ENCODE measurements at regions not wholly inside any gene's neighbourhood (a gene's known extent, or its start where the extent isn't known, plus 50 kb on each side); places are given as distances from the start of the nearest gene placed in this dataset.

DNA sequence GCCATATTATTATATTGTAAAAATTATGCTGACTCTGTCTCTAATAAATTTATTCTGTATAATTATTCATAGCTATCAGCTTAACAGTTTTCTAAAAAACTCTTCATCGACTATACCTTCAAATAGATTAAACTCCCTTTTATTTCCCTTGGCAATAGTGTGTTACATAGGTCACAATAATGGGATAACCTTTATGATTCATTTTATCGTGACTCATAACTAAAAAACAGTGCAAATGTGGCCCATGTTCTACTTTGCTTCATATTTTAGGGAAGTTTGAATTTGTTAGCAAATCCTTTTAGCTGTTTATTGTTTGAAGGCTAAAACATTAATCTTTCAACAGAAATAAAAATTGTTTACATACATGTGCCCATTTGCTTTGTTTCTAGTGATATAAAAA, 783.2 kb upstream of the CDH2 start:
- no peaks in the 10 kb centered on the region for H3K4me1 ChIP-seq
- H3K9me3 ChIP-seq = no peaks in the 10 kb centered on the region
- H3K4me3 ChIP-seq = no peak overlapping the region
- DNase-seq = no peak
- H3K27ac ChIP-seq = no peak overlapping the region
- H3K27me3 ChIP-seq = no peaks in the 10 kb centered on the region
- intact Hi-C loops (cut with DNase I; ENCODE audit: low total_unique reads) = no loop called here
- no peak for TF ChIP-seq POLR2A (IDR thresholded peaks at IDR 0.05)
- TF ChIP-seq, protein P1, sequence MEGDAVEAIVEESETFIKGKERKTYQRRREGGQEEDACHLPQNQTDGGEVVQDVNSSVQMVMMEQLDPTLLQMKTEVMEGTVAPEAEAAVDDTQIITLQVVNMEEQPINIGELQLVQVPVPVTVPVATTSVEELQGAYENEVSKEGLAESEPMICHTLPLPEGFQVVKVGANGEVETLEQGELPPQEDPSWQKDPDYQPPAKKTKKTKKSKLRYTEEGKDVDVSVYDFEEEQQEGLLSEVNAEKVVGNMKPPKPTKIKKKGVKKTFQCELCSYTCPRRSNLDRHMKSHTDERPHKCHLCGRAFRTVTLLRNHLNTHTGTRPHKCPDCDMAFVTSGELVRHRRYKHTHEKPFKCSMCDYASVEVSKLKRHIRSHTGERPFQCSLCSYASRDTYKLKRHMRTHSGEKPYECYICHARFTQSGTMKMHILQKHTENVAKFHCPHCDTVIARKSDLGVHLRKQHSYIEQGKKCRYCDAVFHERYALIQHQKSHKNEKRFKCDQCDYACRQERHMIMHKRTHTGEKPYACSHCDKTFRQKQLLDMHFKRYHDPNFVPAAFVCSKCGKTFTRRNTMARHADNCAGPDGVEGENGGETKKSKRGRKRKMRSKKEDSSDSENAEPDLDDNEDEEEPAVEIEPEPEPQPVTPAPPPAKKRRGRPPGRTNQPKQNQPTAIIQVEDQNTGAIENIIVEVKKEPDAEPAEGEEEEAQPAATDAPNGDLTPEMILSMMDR (IDR thresholded peaks at IDR 0.05) = no peak
- no peaks in the 10 kb centered on the region for H3K36me3 ChIP-seq

DNA sequence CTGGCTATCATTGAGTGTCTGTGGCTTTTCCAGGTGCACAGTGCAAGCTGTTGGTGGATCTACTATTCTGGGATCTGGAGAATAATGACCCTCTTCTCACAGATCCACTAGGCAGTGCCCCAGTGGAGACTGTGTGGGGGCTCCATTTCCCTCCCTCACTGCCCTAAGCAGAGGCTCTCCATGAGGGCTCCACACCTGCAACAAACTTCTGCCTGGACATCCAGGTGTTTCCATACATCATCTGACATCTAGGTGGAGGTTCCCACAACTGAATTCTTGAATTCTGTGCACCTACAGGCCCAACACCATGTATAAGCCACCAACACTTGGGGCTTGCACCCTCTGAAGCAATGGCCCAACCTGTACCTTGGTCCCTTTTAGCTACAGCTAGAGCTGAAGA, 775.4 kb upstream of the CDH2 start:
- Histone ChIP-seq H3K27me3 (no peaks in the 10 kb centered on the region), H3K36me3 (no peaks in the 10 kb centered on the region), H3K4me1 (no peaks in the 10 kb centered on the region), H3K27ac (no peak overlapping the region), H3K4me3 (no peak overlapping the region), H3K9me3 (no peaks in the 10 kb centered on the region)
- no peak for DNase-seq
- intact Hi-C loops (cut with DNase I; ENCODE audit: low total_unique reads) = no loop called here
- no peak for TF ChIP-seq POLR2A (IDR thresholded peaks at IDR 0.05)
- TF ChIP-seq, protein P1 (IDR thresholded peaks at IDR 0.05) = no peak

DNA sequence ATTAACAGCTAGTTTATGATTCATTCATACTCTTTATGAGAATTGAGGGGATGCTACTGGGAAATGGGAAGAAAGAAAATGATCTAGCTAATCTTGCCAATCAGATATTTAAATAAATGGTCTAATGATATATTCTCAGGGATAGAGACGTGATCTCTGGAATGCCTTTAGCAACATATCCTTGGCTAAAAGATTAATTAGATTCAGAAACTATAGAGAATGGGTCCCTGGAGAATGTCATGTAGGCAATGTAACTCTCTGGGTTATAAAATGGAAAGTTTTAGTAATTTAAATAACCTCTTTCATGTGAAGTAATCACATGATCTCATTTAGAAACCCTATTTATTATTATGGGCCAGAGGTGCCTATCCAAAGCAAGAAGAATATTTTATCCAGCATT, 771.0 kb upstream of the CDH2 start:
- Histone ChIP-seq H3K27me3 (no peaks in the 10 kb centered on the region), H3K27ac (no peak overlapping the region), H3K36me3 (no peaks in the 10 kb centered on the region), H3K9me3 (no peaks in the 10 kb centered on the region), H3K4me1 (no peaks in the 10 kb centered on the region), H3K4me3 (no peak overlapping the region)
- intact Hi-C loops (cut with DNase I; ENCODE audit: low total_unique reads) = no loop called here
- DNase-seq = no peak
- TF ChIP-seq POLR2A (IDR thresholded peaks at IDR 0.05) = no peak
- TF ChIP-seq, protein P1 (IDR thresholded peaks at IDR 0.05) = no peak

DNA sequence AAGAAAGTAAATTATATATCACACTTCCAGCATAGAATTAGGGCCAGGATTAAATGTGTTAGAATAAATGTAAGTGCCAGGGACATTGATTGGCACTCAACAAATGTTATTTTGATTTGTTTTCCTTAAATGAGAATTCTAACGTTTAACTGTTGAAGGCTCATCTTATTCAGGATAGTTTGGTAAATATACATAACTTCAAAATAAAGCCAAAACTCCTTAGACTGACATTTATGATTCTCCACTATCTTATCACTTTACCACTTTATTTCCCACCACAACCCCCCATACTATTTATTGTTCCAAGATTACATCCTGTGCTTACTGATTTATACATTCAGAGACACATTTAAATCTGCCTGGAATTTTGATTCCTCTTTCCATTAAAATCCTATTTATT, 769.5 kb upstream of the CDH2 start:
- Histone ChIP-seq H3K9me3 (no peaks in the 10 kb centered on the region), H3K27me3 (no peaks in the 10 kb centered on the region), H3K4me3 (no peak overlapping the region), H3K4me1 (no peaks in the 10 kb centered on the region), H3K36me3 (no peaks in the 10 kb centered on the region), H3K27ac (no peak overlapping the region)
- intact Hi-C loops (cut with DNase I; ENCODE audit: low total_unique reads) = no loop called here
- TF ChIP-seq POLR2A (IDR thresholded peaks at IDR 0.05) = no peak
- TF ChIP-seq, protein P1 (IDR thresholded peaks at IDR 0.05) = no peak
- no peak for DNase-seq

DNA sequence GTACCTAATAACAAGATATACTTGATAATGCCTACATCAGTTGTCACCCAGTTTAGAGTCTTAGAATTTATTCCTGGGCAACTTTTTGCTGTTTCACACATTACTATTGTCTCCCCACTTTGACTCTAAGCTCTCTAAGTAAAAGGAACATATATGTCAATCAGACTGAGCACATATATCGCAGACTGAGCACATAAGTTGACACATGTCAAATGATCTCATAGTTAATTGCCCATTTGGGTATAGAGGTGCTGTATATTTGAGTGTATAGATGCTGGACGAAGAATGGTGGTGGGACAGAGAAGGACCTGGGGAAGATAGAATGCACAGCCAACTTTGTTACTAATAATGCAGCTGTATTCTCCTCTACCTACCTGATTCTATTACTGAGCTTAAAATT, 746.0 kb upstream of the CDH2 start:
- intact Hi-C loops (cut with DNase I; ENCODE audit: low total_unique reads) = no loop called here
- H3K27me3 ChIP-seq = no peaks in the 10 kb centered on the region
- H3K27ac ChIP-seq = no peak overlapping the region
- H3K4me1 ChIP-seq = no peaks in the 10 kb centered on the region
- no peak for DNase-seq
- H3K4me3 ChIP-seq = no peak overlapping the region
- H3K36me3 ChIP-seq = no peaks in the 10 kb centered on the region
- TF ChIP-seq, protein P1 (IDR thresholded peaks at IDR 0.05) = no peak
- TF ChIP-seq POLR2A (IDR thresholded peaks at IDR 0.05) = no peak
- no peaks in the 10 kb centered on the region for H3K9me3 ChIP-seq

Measured in uterus (tissue), 3 donors.